ENCODE measurements at regions not wholly inside any gene's neighbourhood (a gene's known extent, or its start where the extent isn't known, plus 50 kb on each side); places are given as distances from the start of the nearest gene placed in this dataset.

DNA sequence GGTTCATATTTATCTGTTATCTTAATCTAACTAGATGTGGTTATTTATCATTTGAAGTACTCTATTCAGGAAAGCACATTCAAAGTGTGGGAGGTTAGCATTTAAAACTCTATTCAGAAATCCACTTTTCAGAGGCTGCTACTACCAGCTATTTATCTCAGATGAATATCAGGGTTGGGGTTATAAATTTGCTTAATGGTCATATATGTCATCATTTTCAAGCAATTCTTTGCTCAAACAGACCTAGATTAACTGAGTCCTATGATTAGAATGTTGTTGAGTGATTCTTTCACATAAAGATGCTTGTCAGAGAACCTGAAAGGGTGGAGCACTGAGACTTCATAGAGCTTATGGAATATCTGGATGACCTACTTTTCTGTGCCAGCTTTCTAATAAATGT, 436.9 kb upstream of the TGFBR2 start:
- peaks cover 0 to 5% (median 0%) of the 10 kb centered on the region in 7 donors for H3K9me3 Mint-ChIP-seq
- no peaks in the 10 kb centered on the region for H3K9me3 ChIP-seq (replicated peaks in 1 of 2; ENCODE audit: control insufficient read depth in 1 of 2, insufficient read depth in 1 of 2, low read length in 2 of 2)
- no peak overlapping the region for H2AFZ ChIP-seq (ENCODE audit: insufficient read depth, low read depth, low read length, poor library complexity, severe bottlenecking)
- no peak overlapping the region for H3K9ac ChIP-seq (ENCODE audit: insufficient read depth, low read length, poor library complexity, severe bottlenecking)
- H3K4me3 Mint-ChIP-seq, result no peak overlapping the region
- no peak overlapping the region for H3K4me3 ChIP-seq (replicated peaks in 1 of 3; ENCODE audit: low read depth in 2 of 3, low read length in 3 of 3)
- peaks cover 0 to 5% of the 10 kb centered on the region in 2 donors for H3K4me1 ChIP-seq (ENCODE audit: control insufficient read depth in 1 of 2, insufficient read depth in 2 of 2, low read length in 2 of 2)
- peaks cover 4% of the 10 kb centered on the region for H3K4me1 Mint-ChIP-seq
- H3K36me3 Mint-ChIP-seq, result no peaks in the 10 kb centered on the region
- H3K27me3 ChIP-seq (ENCODE audit: control insufficient read depth in 2 of 2, insufficient read depth in 2 of 2, low read length in 2 of 2), result no peaks in the 10 kb centered on the region
- no peaks in the 10 kb centered on the region for H3K27me3 Mint-ChIP-seq (ENCODE audit: low read depth in 3 of 3)
- no peak overlapping the region for H3K27ac ChIP-seq (ENCODE audit: low read depth in 1 of 2, low read length in 2 of 2)
- no peak for DNase-seq
- H3K4me2 ChIP-seq (replicated peaks; ENCODE audit: extremely low read depth, low read length, poor library complexity, severe bottlenecking), result no peak overlapping the region
- H4K20me1 ChIP-seq (ENCODE audit: insufficient read depth, low read length), result no peaks in the 10 kb centered on the region
- H3K27ac Mint-ChIP-seq, result no peak overlapping the region
- intact Hi-C loops (cut with micrococcal nuclease), result no loop called here
- H3K36me3 ChIP-seq (replicated peaks in 1 of 2; ENCODE audit: control insufficient read depth in 1 of 2, insufficient read depth in 2 of 2, low read length in 2 of 2), result no peaks in the 10 kb centered on the region
- H3K79me2 ChIP-seq (ENCODE audit: insufficient read depth, low read length), result no peaks in the 10 kb centered on the region
- TF ChIP-seq CTCF (IDR thresholded peaks at IDR 0.05), result no peak

DNA sequence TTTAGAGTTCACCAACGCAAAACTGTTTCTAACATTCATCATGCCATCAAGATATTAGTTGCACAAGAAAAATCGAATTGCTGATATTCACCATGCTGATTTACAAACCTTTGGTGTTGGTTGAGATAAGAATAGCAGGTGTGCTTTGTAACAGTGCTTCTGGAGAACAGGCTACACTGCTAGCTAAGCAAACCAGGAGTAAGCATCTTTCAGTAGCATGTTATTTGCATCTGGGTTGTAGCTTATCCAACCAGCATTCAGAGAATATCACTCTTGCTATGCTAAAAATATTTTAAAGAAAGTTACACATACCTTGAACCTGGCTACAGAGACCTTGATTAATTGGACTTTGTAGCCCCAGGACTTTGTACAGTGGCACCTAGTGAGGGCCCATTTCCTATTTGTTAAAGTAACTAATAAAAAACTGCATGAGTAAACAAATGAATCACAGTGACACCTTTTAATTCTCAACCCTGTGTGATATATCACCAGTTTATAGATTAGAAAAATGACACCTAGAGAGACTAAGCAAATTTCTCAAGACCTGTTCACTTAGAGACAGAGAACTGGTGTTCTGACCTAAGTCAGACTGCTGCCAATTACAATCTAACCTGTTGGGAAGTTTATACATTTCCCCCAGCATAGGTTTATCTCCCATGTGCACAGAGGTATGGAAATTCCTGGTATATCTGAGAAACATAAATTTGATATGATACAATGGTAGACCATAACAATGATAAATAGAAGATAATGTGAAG, 435.5 kb upstream of the TGFBR2 start:
- DNase-seq, result no peak
- H3K4me1 ChIP-seq (ENCODE audit: control insufficient read depth in 1 of 2, insufficient read depth in 2 of 2, low read length in 2 of 2), result no peaks in the 10 kb centered on the region
- no peak overlapping the region for H3K4me2 ChIP-seq (replicated peaks; ENCODE audit: extremely low read depth, low read length, poor library complexity, severe bottlenecking)
- no CpG with 5 or more reads among the region's 2 CpGs for WGBS (ENCODE audit: insufficient coverage)
- H3K9ac ChIP-seq (ENCODE audit: insufficient read depth, low read length, poor library complexity, severe bottlenecking), result no peak overlapping the region
- H3K9me3 ChIP-seq (replicated peaks in 1 of 2; ENCODE audit: control insufficient read depth in 1 of 2, insufficient read depth in 1 of 2, low read length in 2 of 2), result no peaks in the 10 kb centered on the region
- no peaks in the 10 kb centered on the region for H3K36me3 ChIP-seq (replicated peaks in 1 of 2; ENCODE audit: control insufficient read depth in 1 of 2, insufficient read depth in 2 of 2, low read length in 2 of 2)
- H2AFZ ChIP-seq (ENCODE audit: insufficient read depth, low read depth, low read length, poor library complexity, severe bottlenecking), result no peak overlapping the region
- H3K27me3 ChIP-seq (ENCODE audit: control insufficient read depth in 2 of 2, insufficient read depth in 2 of 2, low read length in 2 of 2), result no peaks in the 10 kb centered on the region
- no peaks in the 10 kb centered on the region for H3K36me3 Mint-ChIP-seq
- H4K20me1 ChIP-seq (ENCODE audit: insufficient read depth, low read length), result no peaks in the 10 kb centered on the region
- H3K27me3 Mint-ChIP-seq (ENCODE audit: low read depth in 3 of 3), result no peaks in the 10 kb centered on the region
- H3K27ac ChIP-seq (ENCODE audit: low read depth in 1 of 2, low read length in 2 of 2), result no peak overlapping the region
- no peak overlapping the region for H3K4me3 Mint-ChIP-seq
- no peak overlapping the region for H3K4me3 ChIP-seq (replicated peaks in 1 of 3; ENCODE audit: low read depth in 2 of 3, low read length in 3 of 3)
- H3K4me1 Mint-ChIP-seq, result no peaks in the 10 kb centered on the region
- no peak for TF ChIP-seq CTCF (IDR thresholded peaks at IDR 0.05)
- H3K27ac Mint-ChIP-seq, result no peak overlapping the region
- intact Hi-C loops (cut with micrococcal nuclease), result no loop called here
- H3K9me3 Mint-ChIP-seq, result peaks cover 0 to 5% (median 0%) of the 10 kb centered on the region in 7 donors
- H3K79me2 ChIP-seq (ENCODE audit: insufficient read depth, low read length), result no peaks in the 10 kb centered on the region

Measured in CD14-positive monocyte (primary cell).